B cell (primary cell): ENCODE measurements at regions not wholly inside any gene's neighbourhood (a gene's known extent, or its start where the extent isn't known, plus 50 kb on each side); places are given as distances from the start of the nearest gene placed in this dataset.

Experiments used
- CTCF ChIP-seq: fragments of 200-600 bp; IDR thresholded peaks from one replicate; pipeline ENCODE4 v1.8.0; 2022; ENCODE audit warnings: antibody characterized with exemption, mild to moderate bottlenecking
- EZH2 ChIP-seq: IDR thresholded peaks from 2 replicates; pipeline ENCODE4 v1.6.1; 2012; ENCODE audit warnings: borderline replicate concordance, low read depth, mild to moderate bottlenecking, moderate library complexity, low read length; ENCODE audit not compliant: insufficient read depth, poor library complexity, severe bottlenecking

DNA sequence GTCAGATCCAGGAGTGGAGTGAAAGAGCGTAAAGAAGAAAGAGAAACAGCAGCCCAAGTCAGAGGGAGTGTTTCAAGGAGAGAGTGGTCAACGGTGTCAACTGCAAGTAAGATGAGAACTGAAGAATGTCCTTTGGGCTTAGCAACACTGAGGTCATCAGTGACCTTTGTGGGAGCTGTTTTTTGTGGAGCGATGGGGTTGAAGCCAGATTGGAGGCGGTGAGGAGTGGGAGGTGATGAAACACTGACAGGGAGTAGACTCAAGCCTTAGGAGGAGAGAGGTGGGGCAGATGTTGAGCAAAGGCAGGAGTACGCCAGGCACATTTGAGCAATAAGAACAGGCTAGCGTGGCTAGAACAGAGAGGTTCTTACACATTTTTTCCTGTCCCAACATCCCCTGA is 103.7 kb upstream of the GNAO1 start:
- no peak for TF ChIP-seq EZH2
- no peak for TF ChIP-seq CTCF
